ENCODE measurements at regions not wholly inside any gene's neighbourhood (a gene's known extent, or its start where the extent isn't known, plus 50 kb on each side); places are given as distances from the start of the nearest gene placed in this dataset.
"Not testable (repeated sequence)": the region's sequence is repeated elsewhere in the genome, so short reads cannot be mapped to it uniquely, and the experiment has no call there.

- no peak for DNase-seq
Observed at GRCh38 chr6:81088145-81088544, 664.3 kb downstream of the TENT5A start.

GRCh38 chr6:81086991-81087390 lies 665.5 kb downstream of the TENT5A start:
- no peak for DNase-seq

- DNase-seq, result no peak
Observed at GRCh38 chr6:81085431-81085790, 667.1 kb downstream of the TENT5A start.

- DNase-seq, result no peak
Observed at GRCh38 chr6:81084776-81085430, 667.6 kb downstream of the TENT5A start.

- no peak for DNase-seq
Observed at GRCh38 chr6:81075974-81076373, 676.5 kb downstream of the TENT5A start.

- no peak for DNase-seq
Observed at GRCh38 chr6:81073318-81073717, 679.2 kb downstream of the TENT5A start.

- DNase-seq, result no peak
Observed at GRCh38 chr6:81071121-81071520, 681.4 kb downstream of the TENT5A start.

- DNase-seq, result no peak
Observed at GRCh38 chr6:81067057-81067456, 685.4 kb downstream of the TENT5A start.

GRCh38 chr6:81063891-81064290 lies 688.6 kb downstream of the TENT5A start:
- DNase-seq, result no peak

GRCh38 chr6:81054036-81054435 lies 698.4 kb downstream of the TENT5A start:
- no peak for DNase-seq

- DNase-seq, result no peak
Observed at GRCh38 chr6:81051952-81052351, 700.5 kb downstream of the TENT5A start.

GRCh38 chr6:81049425-81050042 lies 702.9 kb downstream of the TENT5A start:
- no peak for DNase-seq

- DNase-seq, result no peak
Observed at GRCh38 chr6:81031416-81031815, 721.1 kb downstream of the TENT5A start.

- DNase-seq, result no peak
Observed at GRCh38 chr6:81026041-81026553, 726.4 kb downstream of the TENT5A start.

- no peak for DNase-seq
Observed at GRCh38 chr6:81023709-81024108, 728.8 kb downstream of the TENT5A start.

- peak; percentile 8 for DNase-seq
Observed at GRCh38 chr6:81023007-81023582, 729.4 kb downstream of the TENT5A start.

GRCh38 chr6:81017586-81017985 lies 734.9 kb downstream of the TENT5A start:
- DNase-seq, result not testable (repeated sequence)

- no peak for DNase-seq
Observed at GRCh38 chr6:81003894-81004293, 748.6 kb downstream of the TENT5A start.

- no peak for DNase-seq
Observed at GRCh38 chr6:81003156-81003555, 749.3 kb downstream of the TENT5A start.

GRCh38 chr6:81002126-81002525 lies 750.4 kb downstream of the TENT5A start:
- DNase-seq, result no peak

- no peak for DNase-seq
Observed at GRCh38 chr6:80991316-80991715, 761.2 kb downstream of the TENT5A start.

- DNase-seq, result no peak
Observed at GRCh38 chr6:80988892-80989291, 763.6 kb downstream of the TENT5A start.

- no peak for DNase-seq
Observed at GRCh38 chr6:80988286-80988685, 764.2 kb downstream of the TENT5A start.

GRCh38 chr6:80981226-80981625 lies 771.3 kb downstream of the TENT5A start:
- DNase-seq, result not testable (repeated sequence)
